Large intestine (tissue), 3 donors: ENCODE measurements at regions not wholly inside any gene's neighbourhood (a gene's known extent, or its start where the extent isn't known, plus 50 kb on each side); places are given as distances from the start of the nearest gene placed in this dataset.
"Not testable (repeated sequence)": the region's sequence is repeated elsewhere in the genome, so short reads cannot be mapped to it uniquely, and the experiment has no call there.

Experiments
- DNase-seq, 2 donors: peaks; one replicate each; pipeline versions ENCODE4 v3.0.0 to v3.0.0-alpha.2; 2013
- H3K27ac ChIP-seq: one replicate; pipeline ENCODE4 v1.5.1; 2013; ENCODE audit warnings: low read length
- H3K27me3 ChIP-seq: 2 replicates; pipeline ENCODE4 v1.6.1; 2013; ENCODE audit warnings: low read length; ENCODE audit not compliant: control insufficient read depth, insufficient read depth
- H3K36me3 ChIP-seq: 2 replicates; pipeline ENCODE4 v1.6.1; 2013; ENCODE audit warnings: low read length; ENCODE audit not compliant: control insufficient read depth, insufficient read depth
- H3K4me1 ChIP-seq: one replicate; pipeline ENCODE4 v1.6.1; 2013; ENCODE audit warnings: low read length; ENCODE audit not compliant: control insufficient read depth, insufficient read depth
- H3K4me3 ChIP-seq: one replicate; pipeline ENCODE4 v1.5.1; 2013; ENCODE audit warnings: low read length
- H3K9me3 ChIP-seq: one replicate; pipeline ENCODE4 v1.6.1; 2013; ENCODE audit warnings: mild to moderate bottlenecking, low read depth, low read length, moderate library complexity; ENCODE audit not compliant: control insufficient read depth
- WGBS: methylation state at CpG from one replicate; pipeline ENCODE4 v1.1.5; 2013; ENCODE audit warnings: low lambda C conversion rate; ENCODE audit not compliant: insufficient coverage; 5-methylcytosine and 5-hydroxymethylcytosine counted together

DNA sequence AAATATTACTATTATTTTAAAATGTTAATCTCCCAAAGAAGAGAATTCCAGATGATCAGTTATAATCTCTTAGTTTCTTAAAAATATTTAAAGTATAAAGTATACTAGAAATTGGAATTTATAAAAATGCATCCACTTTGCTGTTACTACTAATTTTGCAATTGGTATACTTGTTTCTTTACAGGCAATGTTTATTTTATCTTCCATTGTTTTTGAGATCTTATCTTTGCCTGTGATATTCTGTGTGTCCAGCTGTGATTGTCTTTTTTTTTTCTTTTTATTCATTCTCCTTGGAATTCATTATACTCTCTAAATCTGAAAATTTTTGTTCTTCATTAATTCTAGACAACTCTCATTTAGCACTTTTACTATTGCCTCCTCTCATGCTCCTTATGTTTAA lies 652.6 kb downstream of the TNS3 start:
- no peak overlapping the region for H3K27ac ChIP-seq
- no peak for DNase-seq
- no peaks in the 10 kb centered on the region for H3K4me1 ChIP-seq
- H3K4me3 ChIP-seq, result no peak overlapping the region
- H3K36me3 ChIP-seq, result no peaks in the 10 kb centered on the region
- H3K9me3 ChIP-seq, result no peaks in the 10 kb centered on the region
- no peaks in the 10 kb centered on the region for H3K27me3 ChIP-seq

DNA sequence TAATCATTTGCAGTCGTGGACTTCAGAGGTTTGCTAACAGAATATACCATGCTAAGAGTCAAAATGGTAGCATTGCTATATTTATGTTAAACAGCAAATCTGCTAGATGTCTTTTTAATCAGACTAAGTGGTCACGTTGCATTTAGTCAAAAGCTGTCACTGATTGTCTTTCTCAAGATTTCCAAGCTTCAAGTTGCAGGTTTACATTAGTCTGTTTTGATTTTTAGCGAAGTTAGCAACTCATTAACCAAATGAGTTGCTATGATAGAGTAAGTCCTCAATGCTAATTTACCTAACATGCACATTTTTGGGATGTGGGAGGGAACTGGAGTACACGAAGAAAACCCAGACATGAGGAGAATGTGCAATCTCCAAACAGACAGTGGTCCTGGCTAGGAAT lies 653.2 kb downstream of the TNS3 start:
- Histone ChIP-seq H3K27me3 (no peaks in the 10 kb centered on the region), H3K4me1 (no peaks in the 10 kb centered on the region), H3K4me3 (no peak overlapping the region), H3K27ac (no peak overlapping the region), H3K36me3 (no peaks in the 10 kb centered on the region), H3K9me3 (no peaks in the 10 kb centered on the region)
- WGBS, result 71% methylated on average over 1 of the region's 4 CpGs
- DNase-seq, result no peak

DNA sequence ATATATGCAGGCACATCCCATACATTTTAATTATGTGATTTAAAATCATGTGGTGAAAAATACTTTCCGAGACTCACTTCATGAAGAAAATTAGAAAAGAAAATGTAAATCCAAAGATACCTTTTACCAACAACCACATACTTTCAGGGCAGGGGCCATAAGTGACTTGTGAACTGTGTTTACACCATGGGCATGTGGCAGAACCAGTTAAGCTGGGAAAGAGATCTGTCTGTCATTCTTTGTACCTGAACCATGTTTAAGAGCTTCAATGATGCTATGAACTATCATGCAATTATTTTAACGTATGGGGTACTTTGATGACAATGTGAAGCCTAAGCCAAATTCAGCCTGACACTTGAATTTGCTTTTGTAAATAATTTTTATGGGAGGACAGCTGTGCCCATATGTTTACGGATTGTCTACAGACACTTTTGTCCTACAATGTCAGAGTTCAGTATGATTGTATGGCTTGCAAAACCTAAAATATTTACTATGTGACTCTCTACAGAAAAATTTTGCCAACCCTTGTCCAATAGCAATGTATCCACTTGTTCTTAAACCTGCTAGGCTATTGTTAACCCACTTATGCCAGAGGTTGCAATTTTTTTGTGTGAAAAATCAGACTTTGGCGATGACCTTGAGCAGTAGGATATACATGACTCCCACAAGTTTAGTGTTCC lies 654.6 kb downstream of the TNS3 start:
- H3K9me3 ChIP-seq, result no peaks in the 10 kb centered on the region
- WGBS, result no CpG with 5 or more reads among the region's 4 CpGs
- H3K27ac ChIP-seq, result no peak overlapping the region
- no peaks in the 10 kb centered on the region for H3K27me3 ChIP-seq
- no peak for DNase-seq
- no peaks in the 10 kb centered on the region for H3K36me3 ChIP-seq
- H3K4me1 ChIP-seq, result no peaks in the 10 kb centered on the region
- H3K4me3 ChIP-seq, result no peak overlapping the region

DNA sequence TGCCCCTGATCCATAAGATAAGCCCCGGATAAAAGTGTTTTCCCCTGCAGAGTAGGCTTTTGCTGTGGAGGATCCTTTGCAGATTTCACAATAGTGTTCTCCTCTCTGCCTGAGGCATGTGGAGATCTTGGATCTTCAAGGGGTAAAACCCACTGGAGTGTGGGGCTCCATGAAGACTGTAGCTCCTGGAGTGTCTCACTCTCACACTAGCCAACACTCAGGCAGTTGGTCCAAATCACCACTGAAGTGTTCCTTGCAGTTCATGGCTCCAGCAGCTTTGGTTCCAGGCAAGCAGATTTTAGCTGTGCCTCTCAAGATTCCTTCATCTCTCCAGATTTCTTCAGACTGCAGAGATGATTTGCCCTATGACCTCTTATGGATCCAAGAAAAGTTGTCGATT lies 665.3 kb downstream of the TNS3 start:
- no peak overlapping the region for H3K4me3 ChIP-seq
- no peaks in the 10 kb centered on the region for H3K4me1 ChIP-seq
- no peak overlapping the region for H3K27ac ChIP-seq
- H3K36me3 ChIP-seq, result no peaks in the 10 kb centered on the region
- H3K9me3 ChIP-seq, result no peaks in the 10 kb centered on the region
- no peak for DNase-seq
- H3K27me3 ChIP-seq, result no peaks in the 10 kb centered on the region
- WGBS, result 100% methylated on average over 1 of the region's 2 CpGs

DNA sequence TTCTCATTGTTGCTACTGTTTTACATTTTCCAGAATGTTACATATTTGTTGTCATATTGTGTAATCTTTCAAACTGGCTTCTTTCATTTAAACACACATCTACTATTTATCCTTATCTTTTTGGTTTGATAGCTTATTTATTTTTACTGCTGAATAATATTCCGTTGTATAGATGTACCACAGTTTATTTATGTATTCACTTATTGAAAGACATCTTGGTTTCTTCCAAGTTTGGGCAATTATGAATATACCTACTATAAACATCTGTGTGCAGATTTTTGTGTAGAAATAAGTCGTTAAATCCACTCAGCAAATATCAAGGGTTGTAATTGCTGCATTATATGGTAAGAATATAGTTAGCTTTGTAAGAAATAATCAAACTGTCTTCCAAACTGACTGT lies 669.2 kb downstream of the TNS3 start:
- H3K27ac ChIP-seq, result no peak overlapping the region
- WGBS, result 100% methylated on average over 1 of the region's 2 CpGs
- no peaks in the 10 kb centered on the region for H3K4me1 ChIP-seq
- H3K9me3 ChIP-seq, result no peaks in the 10 kb centered on the region
- DNase-seq, result no peak
- no peaks in the 10 kb centered on the region for H3K36me3 ChIP-seq
- H3K27me3 ChIP-seq, result no peaks in the 10 kb centered on the region
- no peak overlapping the region for H3K4me3 ChIP-seq

DNA sequence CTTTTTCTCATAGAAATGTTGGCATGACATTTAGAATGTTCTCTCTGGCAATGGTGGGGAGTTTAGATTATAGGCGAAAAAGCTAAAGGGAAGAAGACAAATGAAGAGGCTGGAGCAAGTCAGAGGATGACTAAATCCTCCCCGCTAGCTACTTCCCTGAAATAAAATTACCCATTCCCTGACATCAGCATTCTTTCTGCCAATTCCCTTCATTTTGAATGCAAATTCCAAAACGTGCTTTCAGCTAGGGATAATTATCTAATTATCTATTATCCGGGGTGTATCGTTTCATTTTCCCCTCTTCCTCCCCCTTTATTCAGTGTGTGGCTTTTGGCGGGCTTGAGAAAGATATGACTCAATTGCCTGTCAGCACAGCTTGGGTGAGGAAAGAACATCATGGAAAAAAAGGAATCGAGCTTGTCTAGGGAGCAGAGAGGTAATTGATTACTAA lies 672.3 kb downstream of the TNS3 start:
- H3K36me3 ChIP-seq, result no peaks in the 10 kb centered on the region
- no peak for DNase-seq
- 86% methylated on average over 5 of the region's 7 CpGs for WGBS
- no peak overlapping the region for H3K27ac ChIP-seq
- H3K4me1 ChIP-seq, result no peaks in the 10 kb centered on the region
- no peaks in the 10 kb centered on the region for H3K27me3 ChIP-seq
- no peaks in the 10 kb centered on the region for H3K9me3 ChIP-seq
- no peak overlapping the region for H3K4me3 ChIP-seq

DNA sequence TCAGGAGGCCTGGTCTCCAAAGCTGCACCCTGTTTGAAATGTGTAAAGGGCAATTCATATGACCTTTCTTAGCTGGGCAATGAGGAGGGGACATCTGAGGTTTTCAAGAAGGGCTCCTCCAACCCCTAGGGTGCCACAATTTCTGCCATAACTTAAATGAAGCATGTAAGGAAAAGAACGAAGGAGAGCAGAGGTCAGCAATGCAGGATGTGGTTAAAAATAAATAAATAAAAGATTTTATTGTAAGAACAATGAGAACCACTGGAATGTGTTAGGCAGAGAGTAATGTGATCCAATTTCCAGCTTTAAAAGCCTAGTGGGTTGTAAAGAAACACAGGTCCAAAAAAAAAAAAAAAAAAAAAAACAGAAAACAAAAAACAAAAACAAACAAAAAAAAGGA lies 673.1 kb downstream of the TNS3 start:
- 67% methylated on average over 1 of the region's 1 CpG for WGBS
- no peak overlapping the region for H3K27ac ChIP-seq
- H3K4me1 ChIP-seq, result no peaks in the 10 kb centered on the region
- H3K36me3 ChIP-seq, result no peaks in the 10 kb centered on the region
- H3K9me3 ChIP-seq, result no peaks in the 10 kb centered on the region
- no peak overlapping the region for H3K4me3 ChIP-seq
- no peak for DNase-seq
- H3K27me3 ChIP-seq, result no peaks in the 10 kb centered on the region

DNA sequence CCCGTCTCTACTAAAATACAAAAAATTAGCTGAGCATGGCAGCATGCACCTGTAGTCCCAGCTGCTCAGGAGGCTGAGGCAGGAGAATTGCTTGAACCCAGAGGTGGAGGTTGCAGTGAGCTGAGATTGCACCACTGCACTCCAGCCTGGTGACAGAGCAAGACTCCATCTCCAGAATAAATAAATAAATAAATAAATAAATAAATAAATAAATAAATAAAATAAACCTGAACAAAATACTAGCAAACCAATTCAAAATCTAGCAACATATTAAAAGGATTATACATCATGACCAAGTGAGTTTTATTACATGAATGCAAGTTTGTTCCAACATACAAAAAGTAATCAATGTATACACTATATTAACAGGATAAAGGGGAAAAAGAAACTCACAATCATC lies 677.4 kb downstream of the TNS3 start:
- not testable (repeated sequence) for H3K27me3 ChIP-seq, H3K27ac ChIP-seq, H3K4me1 ChIP-seq, H3K4me3 ChIP-seq, DNase-seq, H3K36me3 ChIP-seq, H3K9me3 ChIP-seq
- WGBS, result no CpG with 5 or more reads among the region's 1 CpG

DNA sequence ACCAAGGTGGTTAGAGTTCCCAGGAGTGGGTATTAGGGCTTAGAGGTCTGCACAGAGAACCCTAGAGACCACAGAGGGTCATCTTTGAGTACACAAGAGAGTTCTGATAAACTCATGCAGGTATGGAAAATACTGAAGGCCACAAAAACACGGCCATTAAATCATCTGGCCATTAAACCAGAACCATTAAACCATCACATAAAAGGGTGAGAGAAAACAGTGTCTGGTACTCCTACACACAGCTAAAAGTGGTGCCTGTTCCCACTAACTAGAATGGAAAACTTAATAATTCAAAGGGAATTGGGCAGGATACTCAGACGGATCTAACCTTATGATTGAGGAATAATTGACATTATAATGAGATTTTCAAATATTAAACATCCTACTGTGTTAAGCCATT lies 679.4 kb downstream of the TNS3 start:
- H3K4me1 ChIP-seq, result no peaks in the 10 kb centered on the region
- H3K4me3 ChIP-seq, result no peak overlapping the region
- DNase-seq, result no peak
- no peaks in the 10 kb centered on the region for H3K36me3 ChIP-seq
- no peak overlapping the region for H3K27ac ChIP-seq
- H3K27me3 ChIP-seq, result no peaks in the 10 kb centered on the region
- no peaks in the 10 kb centered on the region for H3K9me3 ChIP-seq
- WGBS, result 80% methylated on average over 1 of the region's 2 CpGs

DNA sequence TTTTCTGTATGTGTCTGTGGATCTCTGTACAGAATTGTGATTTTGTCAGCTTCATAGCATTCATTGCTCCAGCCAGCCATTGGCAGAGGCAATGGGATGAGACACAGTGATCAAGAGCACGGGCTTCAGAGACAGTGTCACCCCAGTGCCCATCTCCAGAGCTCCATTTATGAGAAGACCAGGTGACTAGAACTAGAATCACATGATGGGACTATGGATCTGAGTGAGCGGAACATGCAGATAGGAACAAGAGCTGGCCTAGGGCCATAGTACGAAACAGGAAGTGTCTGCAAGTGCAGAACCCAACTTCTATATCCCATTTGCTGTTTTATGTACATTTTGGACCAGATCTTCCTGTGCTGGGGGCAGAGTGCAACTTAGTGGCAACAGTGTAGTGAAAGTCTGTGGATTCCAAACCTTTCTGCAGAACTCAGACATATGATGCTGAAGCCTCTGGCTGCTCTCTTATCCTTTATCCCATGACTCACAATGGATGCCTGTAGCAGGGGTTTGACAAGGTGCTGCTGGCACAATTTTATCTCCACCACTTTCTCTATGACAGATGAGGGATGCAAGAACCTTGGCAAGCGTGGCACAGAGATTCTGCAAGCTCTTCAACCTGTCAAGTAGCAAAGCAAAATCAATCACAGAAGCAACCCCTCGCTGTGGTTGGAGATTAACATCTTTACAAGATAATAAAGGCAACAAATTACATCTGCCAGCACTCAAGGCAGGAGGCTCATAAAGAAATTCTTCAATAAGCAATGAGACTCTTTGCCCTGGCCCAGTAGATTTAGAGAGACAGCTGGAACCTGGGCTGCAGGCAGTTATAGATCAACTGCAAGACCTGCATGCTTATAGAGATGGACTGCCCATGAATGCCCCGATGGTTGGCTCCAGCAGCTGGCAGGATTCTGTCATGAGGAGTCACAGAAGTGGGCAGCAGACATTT lies 681.3 kb downstream of the TNS3 start:
- no peaks in the 10 kb centered on the region for H3K4me1 ChIP-seq
- no peak overlapping the region for H3K4me3 ChIP-seq
- no peaks in the 10 kb centered on the region for H3K9me3 ChIP-seq
- no peaks in the 10 kb centered on the region for H3K36me3 ChIP-seq
- no CpG with 5 or more reads among the region's 6 CpGs for WGBS
- no peak for DNase-seq
- no peak overlapping the region for H3K27ac ChIP-seq
- H3K27me3 ChIP-seq, result no peaks in the 10 kb centered on the region
